ENCODE measurements at regions not wholly inside any gene's neighbourhood (a gene's known extent, or its start where the extent isn't known, plus 50 kb on each side); places are given as distances from the start of the nearest gene placed in this dataset.

GRCh38 chr13:68291595-68291994, 1061.5 kb upstream of the PCDH9 start:
- FAIRE-seq, result no peak
- DNase-seq (ENCODE audit: insufficient read length, low spot score), result no peak
- no peak for TF ChIP-seq PAX5 (IDR thresholded peaks at IDR 0.05; ENCODE audit: insufficient read depth, low read length, severe bottlenecking)
- TF ChIP-seq POLR2AphosphoS5 (IDR thresholded peaks at IDR 0.05; ENCODE audit: low read depth, low read length), result no peak
- TF ChIP-seq TAF1 (IDR thresholded peaks at IDR 0.05; ENCODE audit: low read depth, low read length), result no peak
- no peak for TF ChIP-seq POU2F2 (IDR thresholded peaks at IDR 0.05; ENCODE audit: low read depth, low read length)
- TF ChIP-seq SPI1 (IDR thresholded peaks at IDR 0.05; ENCODE audit: low read depth, low read length), result no peak
- no peak for TF ChIP-seq POLR2A (IDR thresholded peaks at IDR 0.05; ENCODE audit: low read depth, low read length)

GRCh38 chr13:68275758-68276157, 1045.6 kb upstream of the PCDH9 start:
- TF ChIP-seq PAX5 (IDR thresholded peaks at IDR 0.05; ENCODE audit: insufficient read depth, low read length, severe bottlenecking) (no peak), POU2F2 (IDR thresholded peaks at IDR 0.05; ENCODE audit: low read depth, low read length) (no peak), POLR2A (IDR thresholded peaks at IDR 0.05; ENCODE audit: low read depth, low read length) (no peak), POLR2AphosphoS5 (IDR thresholded peaks at IDR 0.05; ENCODE audit: low read depth, low read length) (no peak), SPI1 (IDR thresholded peaks at IDR 0.05; ENCODE audit: low read depth, low read length) (no peak), TAF1 (IDR thresholded peaks at IDR 0.05; ENCODE audit: low read depth, low read length) (no peak)
- DNase-seq (ENCODE audit: insufficient read length, low spot score), result no peak
- no peak for FAIRE-seq

GRCh38 chr13:68272652-68273051, 1042.5 kb upstream of the PCDH9 start:
- no peak for TF ChIP-seq POLR2A (IDR thresholded peaks at IDR 0.05; ENCODE audit: low read depth, low read length)
- no peak for TF ChIP-seq SPI1 (IDR thresholded peaks at IDR 0.05; ENCODE audit: low read depth, low read length)
- no peak for DNase-seq (ENCODE audit: insufficient read length, low spot score)
- no peak for FAIRE-seq

- no peak for FAIRE-seq
Observed at GRCh38 chr13:68264692-68265091, 1034.6 kb upstream of the PCDH9 start.

GRCh38 chr13:68261105-68261504, 1031.0 kb upstream of the PCDH9 start:
- DNase-seq (ENCODE audit: insufficient read length, low spot score) (no peak), FAIRE-seq (no peak)
- TF ChIP-seq TAF1 (IDR thresholded peaks at IDR 0.05; ENCODE audit: low read depth, low read length) (no peak), PAX5 (IDR thresholded peaks at IDR 0.05; ENCODE audit: insufficient read depth, low read length, severe bottlenecking) (no peak), POLR2AphosphoS5 (IDR thresholded peaks at IDR 0.05; ENCODE audit: low read depth, low read length) (no peak), SPI1 (IDR thresholded peaks at IDR 0.05; ENCODE audit: low read depth, low read length) (no peak), POU2F2 (IDR thresholded peaks at IDR 0.05; ENCODE audit: low read depth, low read length) (no peak), POLR2A (IDR thresholded peaks at IDR 0.05; ENCODE audit: low read depth, low read length) (no peak)

More at GRCh38 chr13:68264692-68265091, 1034.6 kb upstream of the PCDH9 start:
- no peak for DNase-seq (ENCODE audit: insufficient read length, low spot score)
- TF ChIP-seq SPI1 (IDR thresholded peaks at IDR 0.05; ENCODE audit: low read depth, low read length), result no peak
- no peak for TF ChIP-seq TAF1 (IDR thresholded peaks at IDR 0.05; ENCODE audit: low read depth, low read length)
- no peak for TF ChIP-seq POLR2A (IDR thresholded peaks at IDR 0.05; ENCODE audit: low read depth, low read length)

GRCh38 chr13:68257111-68257842, 1027.1 kb upstream of the PCDH9 start:
- TF ChIP-seq POLR2AphosphoS5 (IDR thresholded peaks at IDR 0.05; ENCODE audit: low read depth, low read length), result no peak
- TF ChIP-seq POLR2A (IDR thresholded peaks at IDR 0.05; ENCODE audit: low read depth, low read length), result no peak
- no peak for TF ChIP-seq POU2F2 (IDR thresholded peaks at IDR 0.05; ENCODE audit: low read depth, low read length)
- TF ChIP-seq PAX5 (IDR thresholded peaks at IDR 0.05; ENCODE audit: insufficient read depth, low read length, severe bottlenecking), result no peak
- TF ChIP-seq TAF1 (IDR thresholded peaks at IDR 0.05; ENCODE audit: low read depth, low read length), result no peak
- TF ChIP-seq SPI1 (IDR thresholded peaks at IDR 0.05; ENCODE audit: low read depth, low read length), result no peak
- FAIRE-seq (no peak), DNase-seq (ENCODE audit: insufficient read length, low spot score) (no peak)

- TF ChIP-seq POLR2AphosphoS5 (IDR thresholded peaks at IDR 0.05; ENCODE audit: low read depth, low read length) (no peak), POU2F2 (IDR thresholded peaks at IDR 0.05; ENCODE audit: low read depth, low read length) (no peak), POLR2A (IDR thresholded peaks at IDR 0.05; ENCODE audit: low read depth, low read length) (no peak), TAF1 (IDR thresholded peaks at IDR 0.05; ENCODE audit: low read depth, low read length) (no peak), SPI1 (IDR thresholded peaks at IDR 0.05; ENCODE audit: low read depth, low read length) (no peak), PAX5 (IDR thresholded peaks at IDR 0.05; ENCODE audit: insufficient read depth, low read length, severe bottlenecking) (no peak)
- DNase-seq (ENCODE audit: insufficient read length, low spot score), result no peak
- no peak for FAIRE-seq
Observed at GRCh38 chr13:68254151-68254550, 1024.0 kb upstream of the PCDH9 start.

GRCh38 chr13:68234274-68234673, 1004.1 kb upstream of the PCDH9 start:
- DNase-seq (ENCODE audit: insufficient read length, low spot score), result no peak
- no peak for FAIRE-seq
- TF ChIP-seq PAX5 (IDR thresholded peaks at IDR 0.05; ENCODE audit: insufficient read depth, low read length, severe bottlenecking), result no peak
- TF ChIP-seq POU2F2 (IDR thresholded peaks at IDR 0.05; ENCODE audit: low read depth, low read length), result no peak
- TF ChIP-seq SPI1 (IDR thresholded peaks at IDR 0.05; ENCODE audit: low read depth, low read length), result no peak
- no peak for TF ChIP-seq POLR2AphosphoS5 (IDR thresholded peaks at IDR 0.05; ENCODE audit: low read depth, low read length)

GRCh38 chr13:68232351-68233130, 1002.4 kb upstream of the PCDH9 start:
- DNase-seq (ENCODE audit: insufficient read length, low spot score) (no peak), FAIRE-seq (no peak)
- TF ChIP-seq POLR2AphosphoS5 (IDR thresholded peaks at IDR 0.05; ENCODE audit: low read depth, low read length), result no peak
- TF ChIP-seq POLR2A (IDR thresholded peaks at IDR 0.05; ENCODE audit: low read depth, low read length), result no peak
- no peak for TF ChIP-seq TAF1 (IDR thresholded peaks at IDR 0.05; ENCODE audit: low read depth, low read length)
- TF ChIP-seq POU2F2 (IDR thresholded peaks at IDR 0.05; ENCODE audit: low read depth, low read length), result no peak
- no peak for TF ChIP-seq PAX5 (IDR thresholded peaks at IDR 0.05; ENCODE audit: insufficient read depth, low read length, severe bottlenecking)
- no peak for TF ChIP-seq SPI1 (IDR thresholded peaks at IDR 0.05; ENCODE audit: low read depth, low read length)
